H1 (cell line): ENCODE measurements at regions not wholly inside any gene's neighbourhood (a gene's known extent, or its start where the extent isn't known, plus 50 kb on each side); places are given as distances from the start of the nearest gene placed in this dataset.

Experiments
- CBX5 ChIP-seq: fragments of 300-800, 300-1000 bp; sonication (generic); IDR thresholded peaks from 2 replicates; pipeline ENCODE4 v1.7.1; 2016; ENCODE audit warnings: antibody characterized with exemption, low read length, low read depth
- POLR2A ChIP-seq, 2 experiments: IDR thresholded peaks; 1 replicate in 1 of 2; 2 replicates in 1 of 2; pipeline ENCODE4 v1.6.1; 2011; ENCODE audit warnings: low read depth in 2 of 2, low read length in 2 of 2, mild to moderate bottlenecking in 2 of 2; ENCODE audit errors: control extremely low read depth in 1 of 2
- POLR2AphosphoS5 ChIP-seq: IDR thresholded peaks from 2 replicates; pipeline ENCODE4 v1.6.1; 2011; ENCODE audit warnings: low read depth, low read length
- RFX5 ChIP-seq: IDR thresholded peaks from 2 replicates; pipeline ENCODE4 v1.6.1; 2011; ENCODE audit warnings: low read depth, low read length, improper control_type of control experiment, borderline replicate concordance
- SP2 ChIP-seq: IDR thresholded peaks from 2 replicates; pipeline ENCODE4 v1.6.1; 2012; ENCODE audit warnings: mild to moderate bottlenecking, low read length, inconsistent platforms
- TF ChIP-seq, protein P1 (sequence below), 3 experiments: IDR thresholded peaks; 1 replicate in 2 of 3; 2 replicates in 1 of 3; pipeline versions ENCODE4 v1.5.1 to v1.6.1; 2011; ENCODE audit warnings: low read length in 3 of 3, mild to moderate bottlenecking in 3 of 3, inconsistent platforms in 2 of 3, low read depth in 1 of 3, moderate library complexity in 1 of 3; ENCODE audit not compliant: insufficient read depth in 1 of 3; ENCODE audit errors: control extremely low read depth in 1 of 3
- TF ChIP-seq, protein P2 (sequence below): IDR thresholded peaks from 2 replicates; pipeline ENCODE4 v1.6.1; 2011; ENCODE audit warnings: low read length, improper control_type of control experiment

DNA sequence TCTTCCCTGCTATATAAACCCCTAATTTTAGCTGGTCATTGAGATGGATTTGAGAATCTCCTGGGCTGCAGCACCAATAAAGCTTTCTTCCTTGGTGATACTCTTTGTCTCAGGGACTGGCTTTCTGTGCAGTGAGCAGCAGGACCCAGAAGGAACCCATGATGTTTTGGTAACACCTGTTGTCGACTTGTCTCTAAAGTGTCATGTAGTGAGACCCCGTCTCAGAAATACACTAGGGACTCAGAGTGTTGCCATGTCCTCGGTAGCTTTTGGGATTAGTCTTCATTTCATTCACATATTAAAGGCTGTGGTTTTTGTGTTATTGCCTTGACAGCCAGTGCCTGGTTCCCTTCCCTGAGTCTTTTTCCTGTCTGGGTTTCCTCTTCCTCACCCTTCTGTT, 1078.7 kb downstream of the TBC1D22A start:
- TF ChIP-seq, protein P1, sequence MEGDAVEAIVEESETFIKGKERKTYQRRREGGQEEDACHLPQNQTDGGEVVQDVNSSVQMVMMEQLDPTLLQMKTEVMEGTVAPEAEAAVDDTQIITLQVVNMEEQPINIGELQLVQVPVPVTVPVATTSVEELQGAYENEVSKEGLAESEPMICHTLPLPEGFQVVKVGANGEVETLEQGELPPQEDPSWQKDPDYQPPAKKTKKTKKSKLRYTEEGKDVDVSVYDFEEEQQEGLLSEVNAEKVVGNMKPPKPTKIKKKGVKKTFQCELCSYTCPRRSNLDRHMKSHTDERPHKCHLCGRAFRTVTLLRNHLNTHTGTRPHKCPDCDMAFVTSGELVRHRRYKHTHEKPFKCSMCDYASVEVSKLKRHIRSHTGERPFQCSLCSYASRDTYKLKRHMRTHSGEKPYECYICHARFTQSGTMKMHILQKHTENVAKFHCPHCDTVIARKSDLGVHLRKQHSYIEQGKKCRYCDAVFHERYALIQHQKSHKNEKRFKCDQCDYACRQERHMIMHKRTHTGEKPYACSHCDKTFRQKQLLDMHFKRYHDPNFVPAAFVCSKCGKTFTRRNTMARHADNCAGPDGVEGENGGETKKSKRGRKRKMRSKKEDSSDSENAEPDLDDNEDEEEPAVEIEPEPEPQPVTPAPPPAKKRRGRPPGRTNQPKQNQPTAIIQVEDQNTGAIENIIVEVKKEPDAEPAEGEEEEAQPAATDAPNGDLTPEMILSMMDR (IDR thresholded peaks at IDR 0.05; ENCODE audit: control extremely low read depth in 1 of 3, insufficient read depth in 1 of 3, low read depth in 1 of 3, low read length in 3 of 3): no peak
- TF ChIP-seq CBX5 (no peak), RFX5 (no peak), SP2 (no peak), POLR2AphosphoS5 (no peak), POLR2A (IDR thresholded peaks at IDR 0.05; ENCODE audit: control extremely low read depth in 1 of 2, low read depth in 2 of 2, low read length in 2 of 2) (no peak)
- TF ChIP-seq, protein P2, sequence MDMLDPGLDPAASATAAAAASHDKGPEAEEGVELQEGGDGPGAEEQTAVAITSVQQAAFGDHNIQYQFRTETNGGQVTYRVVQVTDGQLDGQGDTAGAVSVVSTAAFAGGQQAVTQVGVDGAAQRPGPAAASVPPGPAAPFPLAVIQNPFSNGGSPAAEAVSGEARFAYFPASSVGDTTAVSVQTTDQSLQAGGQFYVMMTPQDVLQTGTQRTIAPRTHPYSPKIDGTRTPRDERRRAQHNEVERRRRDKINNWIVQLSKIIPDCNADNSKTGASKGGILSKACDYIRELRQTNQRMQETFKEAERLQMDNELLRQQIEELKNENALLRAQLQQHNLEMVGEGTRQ: no peak
